CD4-positive, alpha-beta T cell (primary cell): ENCODE measurements at regions not wholly inside any gene's neighbourhood (a gene's known extent, or its start where the extent isn't known, plus 50 kb on each side); places are given as distances from the start of the nearest gene placed in this dataset.

Experiments
- ATAC-seq: fragments of 200-7000 bp; cut with Tn5 transposase; one replicate; pipeline ENCODE4 v1.10.0; 2022; ENCODE audit warnings: mild to moderate bottlenecking; ENCODE audit not compliant: poor library complexity
- CTCF ChIA-PET: fragments of 350-600 bp; sonication (Branson Sonifier 250); formaldehyde crosslinking; loops from one replicate; lab custom pipeline; 2021; ENCODE audit warnings: antibody characterized with exemption, inconsistent platforms; lab: Charles Lee
- POLR2A ChIA-PET: fragments of 350-600 bp; sonication (Branson Sonifier 250); formaldehyde crosslinking; loops from one replicate; lab custom pipeline; 2021; ENCODE audit warnings: antibody characterized with exemption, inconsistent platforms; lab: Charles Lee
- DNase-seq, 14 experiments: peaks; one replicate each; pipeline ENCODE4 v3.0.0-alpha.2; 2013 to 2020; ENCODE audit warnings: mixed read lengths in 2 of 14
- H3K27ac ChIP-seq, 2 donors: one replicate each; pipeline versions ENCODE4 v1.5.1 to v1.7.0; 2013; ENCODE audit warnings: low read length in 2 of 2, low read depth in 1 of 2, mild to moderate bottlenecking in 1 of 2
- H3K27me3 ChIP-seq, 2 experiments: 1 replicate in 1 of 2; 2 replicates in 1 of 2; pipeline versions ENCODE4 v1.6.1 to v1.7.0; 2013; ENCODE audit warnings: low read length in 2 of 2, control low read depth in 1 of 2, mild to moderate bottlenecking in 1 of 2, moderate library complexity in 1 of 2; ENCODE audit not compliant: insufficient read depth in 2 of 2, control insufficient read depth in 1 of 2
- H3K36me3 ChIP-seq: one replicate; pipeline ENCODE4 v1.6.1; 2013; ENCODE audit warnings: low read length, control low read depth; ENCODE audit not compliant: insufficient read depth
- H3K4me1 ChIP-seq: one replicate; pipeline ENCODE4 v1.6.1; 2013; ENCODE audit warnings: low read length, control low read depth; ENCODE audit not compliant: insufficient read depth
- H3K4me3 ChIP-seq: one replicate; pipeline ENCODE4 v1.5.1; 2013; ENCODE audit warnings: mild to moderate bottlenecking, low read length, moderate library complexity
- H3K9me3 ChIP-seq, 2 experiments: 1 replicate in 1 of 2; 2 replicates in 1 of 2; pipeline versions ENCODE4 v1.6.1 to v1.7.0; 2013; ENCODE audit warnings: low read length in 2 of 2, mild to moderate bottlenecking in 2 of 2, control low read depth in 1 of 2, moderate library complexity in 1 of 2; ENCODE audit not compliant: control insufficient read depth in 1 of 2, insufficient read depth in 1 of 2
- H3K27ac Mint-ChIP-seq: one replicate; pipeline ENCODE4 v1.8.0; 2020; ENCODE audit warnings: mixed read lengths
- H3K27me3 Mint-ChIP-seq: one replicate; pipeline ENCODE4 v1.8.0; 2021; ENCODE audit warnings: mixed read lengths
- H3K36me3 Mint-ChIP-seq: one replicate; pipeline ENCODE4 v1.8.0; 2021; ENCODE audit warnings: low read depth, mixed read lengths
- H3K4me1 Mint-ChIP-seq: one replicate; pipeline ENCODE4 v1.8.0; 2021; ENCODE audit warnings: low read depth, mixed read lengths
- H3K4me3 Mint-ChIP-seq: one replicate; pipeline ENCODE4 v1.8.0; 2020; ENCODE audit warnings: mild to moderate bottlenecking, mixed read lengths
- H3K9me3 Mint-ChIP-seq: one replicate; pipeline ENCODE4 v1.8.0; 2020; ENCODE audit warnings: mixed read lengths
- CTCF ChIP-seq: fragments of 200-600 bp; IDR thresholded peaks from one replicate; pipeline ENCODE4 v1.8.0; 2022; ENCODE audit warnings: antibody characterized with exemption, mild to moderate bottlenecking
- intact Hi-C, 2 experiments: fragments of 100-400 bp; cut with DNase I in 1 of 2; cut with micrococcal nuclease in 1 of 2; formaldehyde crosslinking; loops; one replicate each; pipeline versions ENCODE4 v1.15.1 to v1.9.0; 2023 to 2025; cut with DNase I, micrococcal nuclease

- intact Hi-C loops: no loop called here
- no peak for TF ChIP-seq CTCF
- no peaks in the 10 kb centered on the region for H3K36me3 Mint-ChIP-seq
- POLR2A ChIA-PET: no interaction called here
- H3K27ac ChIP-seq: no peak overlapping the region
- H3K9me3 Mint-ChIP-seq: peaks cover 14% of the 10 kb centered on the region
- H3K4me1 ChIP-seq: no peaks in the 10 kb centered on the region
- H3K36me3 ChIP-seq: no peaks in the 10 kb centered on the region
- no peak overlapping the region for H3K4me3 ChIP-seq
- H3K27ac Mint-ChIP-seq: no peak overlapping the region
- no peaks in the 10 kb centered on the region for H3K4me1 Mint-ChIP-seq
- H3K4me3 Mint-ChIP-seq: no peak overlapping the region
- CTCF ChIA-PET: interaction anchor here (0.7 kb wide), 1 partner anchor 16 kb away, joined by 3 read pairs; no protein-coding TSS in a partner anchor
- H3K27me3 Mint-ChIP-seq: no peaks in the 10 kb centered on the region
- ATAC-seq: no peak
- peaks cover 0 to 4% of the 10 kb centered on the region in 2 experiments for H3K9me3 ChIP-seq
- DNase-seq: no peak
- no peaks in the 10 kb centered on the region for H3K27me3 ChIP-seq
These were observed 659.3 kb upstream of the SLIT2 start for GRCh38 chr4:19592391-19592790.

- H3K9me3 Mint-ChIP-seq: peaks cover 11% of the 10 kb centered on the region
- no peaks in the 10 kb centered on the region for H3K27me3 Mint-ChIP-seq
- ChIA-PET CTCF (no interaction called here), POLR2A (no interaction called here)
- no peak overlapping the region for H3K4me3 Mint-ChIP-seq
- DNase-seq (no peak), ATAC-seq (no peak)
- no peaks in the 10 kb centered on the region for H3K27me3 ChIP-seq
- intact Hi-C loops: no loop called here
- H3K36me3 Mint-ChIP-seq: no peaks in the 10 kb centered on the region
- no peak for TF ChIP-seq CTCF
- no peaks in the 10 kb centered on the region for H3K4me1 ChIP-seq
- H3K36me3 ChIP-seq: no peaks in the 10 kb centered on the region
- peaks cover 0 to 9% of the 10 kb centered on the region in 2 experiments for H3K9me3 ChIP-seq
- no peak overlapping the region for H3K4me3 ChIP-seq
- no peaks in the 10 kb centered on the region for H3K4me1 Mint-ChIP-seq
- H3K27ac ChIP-seq: no peak overlapping the region
- H3K27ac Mint-ChIP-seq: no peak overlapping the region
These were observed 667.7 kb upstream of the SLIT2 start for GRCh38 chr4:19583827-19584569.

- Mint-ChIP-seq H3K9me3 (peaks cover 4% of the 10 kb centered on the region), H3K36me3 (no peaks in the 10 kb centered on the region), H3K27me3 (no peaks in the 10 kb centered on the region), H3K27ac (no peak overlapping the region), H3K4me3 (no peak overlapping the region), H3K4me1 (no peaks in the 10 kb centered on the region)
- H3K27me3 ChIP-seq: no peaks in the 10 kb centered on the region
- no peaks in the 10 kb centered on the region for H3K4me1 ChIP-seq
- no peak for DNase-seq
- no peak for ATAC-seq
- intact Hi-C loops: no loop called here
- peaks cover 0 to 9% of the 10 kb centered on the region in 2 experiments for H3K9me3 ChIP-seq
- H3K36me3 ChIP-seq: no peaks in the 10 kb centered on the region
- CTCF ChIA-PET: no interaction called here
- H3K27ac ChIP-seq: no peak overlapping the region
- no peak for TF ChIP-seq CTCF
- POLR2A ChIA-PET: no interaction called here
- no peak overlapping the region for H3K4me3 ChIP-seq
These were observed 671.6 kb upstream of the SLIT2 start for GRCh38 chr4:19580095-19580494.
